ENCODE measurements at regions not wholly inside any gene's neighbourhood (a gene's known extent, or its start where the extent isn't known, plus 50 kb on each side); places are given as distances from the start of the nearest gene placed in this dataset.

GRCh38 chr4:108261026-108261425 is 92.3 kb upstream of the LEF1 start:
- TF ChIP-seq CTCF (IDR thresholded peaks at IDR 0.05; ENCODE audit: poor library complexity) (no peak), EZH2 (IDR thresholded peaks at IDR 0.05; ENCODE audit: borderline replicate concordance) (no peak)
